HG03139 (cell line): ENCODE measurements at regions not wholly inside any gene's neighbourhood (a gene's known extent, or its start where the extent isn't known, plus 50 kb on each side); places are given as distances from the start of the nearest gene placed in this dataset.

Experiments
- ATAC-seq: cut with Tn5 transposase; IDR thresholded peaks from one replicate; pipeline ENCODE4 v1.9.1; 2021; ENCODE audit not compliant: unreplicated experiment

- no peak for ATAC-seq
These were observed 158.3 kb upstream of the NDUFV2 start for GRCh38 chr18:8943900-8944870.

- no peak for ATAC-seq
These were observed 157.6 kb upstream of the NDUFV2 start for GRCh38 chr18:8944871-8945245.

GRCh38 chr18:8945514-8945913, 157.0 kb upstream of the NDUFV2 start:
- ATAC-seq = no peak

GRCh38 chr18:8946066-8946838, 156.2 kb upstream of the NDUFV2 start:
- ATAC-seq = no peak

- no peak for ATAC-seq
These were observed 154.9 kb upstream of the NDUFV2 start for GRCh38 chr18:8947566-8947965.

- no peak for ATAC-seq
These were observed 154.5 kb upstream of the NDUFV2 start for GRCh38 chr18:8948011-8948410.

DNA sequence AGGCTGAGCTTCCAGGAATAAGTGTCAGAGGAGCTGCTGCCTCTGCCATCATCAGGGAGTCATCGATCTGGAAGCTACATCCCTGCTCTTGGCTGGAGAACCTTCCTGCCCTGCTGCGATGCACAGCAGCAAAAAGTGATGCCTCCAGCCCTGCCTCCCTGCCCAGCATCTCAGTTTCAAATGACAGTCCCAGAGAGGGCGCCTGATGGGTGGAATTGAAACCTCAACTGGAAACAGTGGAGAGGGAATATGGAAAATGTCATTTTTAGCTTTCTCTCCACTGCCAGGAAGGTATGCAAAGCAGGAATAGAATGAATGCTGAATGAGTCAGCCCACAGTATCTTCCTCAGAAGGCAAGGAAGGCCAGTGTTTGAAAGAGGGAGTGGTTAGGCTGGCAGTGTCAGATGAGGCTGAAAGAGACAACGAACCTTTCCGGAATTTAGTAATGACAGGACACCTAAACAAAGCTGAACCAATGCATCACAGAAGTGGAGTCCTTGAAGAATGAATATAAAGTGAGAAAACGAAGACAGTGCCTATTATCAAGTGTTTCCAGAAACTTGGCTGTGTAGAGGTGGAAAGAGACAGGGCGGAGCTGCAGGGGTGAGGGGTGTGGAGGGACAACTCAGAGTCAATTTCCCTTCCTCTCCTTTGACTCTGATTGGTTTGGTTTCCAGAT, 153.9 kb upstream of the NDUFV2 start:
- ATAC-seq = no peak

DNA sequence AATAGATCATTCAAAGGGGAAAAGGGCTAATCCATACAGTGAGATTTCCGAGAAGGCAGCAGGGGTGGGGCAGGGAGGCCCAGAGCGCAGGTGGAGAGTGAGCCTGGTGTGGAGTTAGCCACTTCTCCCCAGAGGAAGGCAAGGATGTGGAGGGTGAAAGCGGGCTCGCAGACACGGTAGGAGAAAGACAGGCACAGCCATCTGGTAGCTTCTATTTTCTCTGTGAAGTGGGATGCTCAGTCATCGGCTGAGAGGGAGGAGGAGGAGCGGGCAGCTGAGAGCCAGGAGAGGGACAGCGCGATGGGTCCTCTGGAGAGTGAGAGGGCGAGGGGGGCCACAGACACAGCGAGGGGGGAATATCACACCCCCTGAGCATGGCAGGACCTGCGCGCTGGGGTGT, 153.3 kb upstream of the NDUFV2 start:
- ATAC-seq = no peak

- ATAC-seq = peak; percentile 79
These were observed 151.0 kb upstream of the NDUFV2 start for GRCh38 chr18:8951491-8951890.

GRCh38 chr18:8952174-8952573, 150.3 kb upstream of the NDUFV2 start:
- ATAC-seq = no peak

DNA sequence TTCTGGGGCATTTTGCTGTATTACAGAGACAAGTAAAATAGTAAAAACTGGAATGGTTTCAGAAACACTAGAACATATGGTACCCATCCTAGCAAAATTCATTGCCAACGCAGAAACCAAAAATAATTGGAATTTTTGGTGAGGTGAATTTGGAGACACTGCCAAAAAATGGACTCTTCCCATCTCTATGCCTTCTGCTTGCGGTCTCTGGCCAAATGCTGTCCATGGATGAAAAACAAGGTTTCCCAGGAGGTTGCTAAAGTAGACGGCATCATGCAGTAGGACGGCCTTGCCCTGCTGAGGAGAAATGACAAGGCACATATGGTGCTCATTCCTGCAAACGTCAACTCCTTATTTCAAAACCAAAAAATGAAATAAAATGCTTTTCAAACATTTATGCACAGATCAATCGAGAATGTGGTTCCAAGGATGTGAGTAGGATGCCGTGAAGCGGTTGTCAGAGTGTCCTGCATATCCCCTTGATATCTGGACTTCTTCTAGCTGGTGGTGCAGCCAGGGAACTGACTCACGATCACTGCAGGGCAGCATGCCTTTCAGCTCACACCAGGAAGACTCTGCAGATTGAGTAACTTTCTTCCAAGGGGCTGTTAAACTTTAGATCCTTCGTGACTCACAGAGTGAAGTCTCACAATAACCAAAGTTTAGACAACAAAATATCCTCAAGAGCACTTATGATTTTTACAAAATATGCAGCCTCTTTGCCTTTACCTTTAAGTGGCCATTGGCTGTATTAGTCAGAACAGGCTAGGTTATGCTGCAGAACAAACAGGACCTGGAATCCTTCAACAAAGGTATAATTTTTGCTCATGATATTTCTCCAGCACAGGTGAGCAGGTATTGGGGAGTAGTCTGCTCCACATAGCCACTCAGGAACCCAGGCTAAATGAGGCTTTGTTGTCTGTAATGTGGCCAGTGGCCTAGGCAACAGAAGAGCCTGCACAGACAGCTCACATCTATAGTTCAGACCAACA, 149.4 kb upstream of the NDUFV2 start:
- ATAC-seq = no peak

GRCh38 chr18:8957731-8958130, 144.8 kb upstream of the NDUFV2 start:
- no peak for ATAC-seq

DNA sequence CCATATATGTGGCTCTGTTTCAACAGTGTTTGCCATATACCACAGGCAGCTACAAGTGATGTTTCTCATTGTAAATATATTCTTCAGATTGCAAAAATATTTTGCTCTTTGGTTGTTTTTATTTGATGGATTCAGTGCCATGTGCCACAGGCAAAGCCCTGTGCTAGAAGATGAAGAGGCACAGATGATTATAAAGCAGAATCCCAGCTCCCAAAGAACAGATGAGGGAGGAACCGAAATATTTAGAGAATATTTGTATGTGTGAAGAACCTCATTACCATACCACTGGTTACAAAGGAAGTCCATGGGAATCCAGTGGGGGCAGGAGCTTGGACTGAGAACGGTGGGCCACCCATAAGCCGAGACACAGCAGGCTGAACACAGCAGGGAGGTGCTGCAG, 143.8 kb upstream of the NDUFV2 start:
- ATAC-seq = no peak

GRCh38 chr18:8959551-8960135, 142.9 kb upstream of the NDUFV2 start:
- ATAC-seq = no peak

DNA sequence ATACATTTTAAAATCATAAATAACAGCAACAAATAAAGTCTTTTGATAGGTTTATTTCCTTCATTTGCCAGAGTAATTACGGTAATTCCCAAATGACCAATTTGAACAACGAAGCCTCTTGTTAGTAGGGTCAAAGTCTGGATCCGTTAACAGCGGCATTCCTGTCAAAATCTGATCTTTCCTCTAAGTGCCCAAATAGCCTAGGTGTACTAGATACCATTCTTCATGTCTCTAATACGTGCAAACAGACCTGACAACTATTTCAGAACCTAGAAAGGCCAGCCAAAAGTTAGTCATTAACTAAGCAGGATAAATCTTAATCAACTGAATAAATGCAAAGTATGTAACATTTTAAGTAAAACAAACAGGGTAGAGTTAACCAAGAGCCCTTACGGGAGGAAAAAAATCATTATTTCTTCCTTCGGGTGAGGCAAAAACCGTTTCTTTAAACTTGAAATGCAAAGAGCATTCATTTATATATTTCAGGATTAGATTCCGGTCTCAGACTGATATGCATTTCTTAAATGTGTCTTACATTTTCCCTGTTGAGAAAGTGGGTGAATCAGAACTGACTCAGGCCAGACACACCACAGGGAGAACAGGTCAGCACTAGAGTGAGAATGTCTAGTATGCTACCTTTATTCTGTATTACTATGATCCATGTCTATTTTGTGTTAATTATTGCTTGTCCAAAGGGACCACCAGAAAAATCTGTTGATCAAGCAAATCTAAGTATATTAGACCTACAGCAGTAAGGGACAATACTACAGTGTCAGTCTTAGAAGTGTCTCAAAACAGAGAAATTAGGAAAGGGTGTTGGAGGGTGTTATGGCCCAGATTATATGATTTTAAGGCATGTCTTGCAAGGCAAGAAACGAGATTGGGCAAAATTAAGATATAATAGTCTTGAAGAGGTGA, 141.5 kb upstream of the NDUFV2 start:
- ATAC-seq = no peak

GRCh38 chr18:8962192-8962779, 140.2 kb upstream of the NDUFV2 start:
- no peak for ATAC-seq

GRCh38 chr18:8962855-8963635, 139.5 kb upstream of the NDUFV2 start:
- ATAC-seq = no peak

GRCh38 chr18:8963876-8964275, 138.6 kb upstream of the NDUFV2 start:
- ATAC-seq = no peak
